SK-N-MC (cell line): ENCODE measurements at regions not wholly inside any gene's neighbourhood (a gene's known extent, or its start where the extent isn't known, plus 50 kb on each side); places are given as distances from the start of the nearest gene placed in this dataset.
"Not testable (repeated sequence)": the region's sequence is repeated elsewhere in the genome, so short reads cannot be mapped to it uniquely, and the experiment has no call there.

Experiments
- DNase-seq: peaks from one replicate; pipeline ENCODE4 v3.0.0-alpha.2; 2011; ENCODE audit warnings: low read depth, low spot score
- H3K27ac ChIP-seq: fragments of 200-600 bp; sonication (generic); 2 replicates; pipeline ENCODE4 v1.5.1; 2016; ENCODE audit warnings: mixed run types
- H3K36me3 ChIP-seq: fragments of 200-600 bp; sonication (generic); 2 replicates; pipeline ENCODE4 v1.6.1; 2017; ENCODE audit warnings: antibody characterized with exemption, low read length, mixed read lengths; ENCODE audit not compliant: insufficient read depth
- H3K4me3 ChIP-seq: fragments of 200-600 bp; sonication (generic); 2 replicates; pipeline ENCODE4 v1.5.1; 2016
- H3K9ac ChIP-seq: fragments of 200-600 bp; sonication (generic); 2 replicates; pipeline ENCODE4 v1.8.0; 2017; ENCODE audit warnings: mixed run types, mixed read lengths; ENCODE audit not compliant: insufficient read length
- H3K9me3 ChIP-seq: fragments of 200-600 bp; sonication (generic); 2 replicates; pipeline ENCODE4 v1.6.1; 2017; ENCODE audit warnings: low read depth, mild to moderate bottlenecking, antibody characterized with exemption, low read length, moderate library complexity, mixed read lengths
- EZH2 ChIP-seq: fragments of 200-600 bp; sonication (generic); IDR thresholded peaks from one replicate; pipeline ENCODE4 v1.6.1; 2017; ENCODE audit warnings: antibody characterized with exemption
- FOXP2 ChIP-seq: optimal IDR thresholded peaks from 2 replicates; pipeline ENCODE3; 2011; ENCODE audit warnings: mild to moderate bottlenecking, moderate library complexity; ENCODE audit not compliant: insufficient read depth; ENCODE audit errors: extremely low read length, control extremely low read depth
- POLR2AphosphoS5 ChIP-seq: IDR thresholded peaks from 2 replicates; pipeline ENCODE4 v1.6.1; 2012; ENCODE audit warnings: mild to moderate bottlenecking, low read depth, low read length, borderline replicate concordance

DNA sequence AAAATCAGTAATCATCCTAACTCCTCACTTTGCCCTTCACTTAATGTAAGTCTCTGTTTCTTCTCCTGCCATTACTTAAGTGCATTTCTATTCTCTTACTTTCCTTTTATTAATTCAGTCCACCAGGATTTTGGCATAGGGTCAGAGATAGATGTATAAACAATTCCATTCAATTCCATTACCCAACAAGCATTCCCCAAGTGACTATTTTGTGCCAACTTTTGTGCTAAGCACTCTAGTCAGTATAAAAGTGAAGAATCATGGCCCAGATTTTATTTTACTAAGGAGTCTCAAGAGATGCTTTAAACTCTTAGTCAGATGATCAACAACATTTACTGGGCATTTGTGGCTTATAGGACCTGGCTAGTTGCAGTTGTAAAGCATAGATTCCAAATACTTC is 159.3 kb downstream of the DMAC1 start:
- no peak for DNase-seq
- no peak for TF ChIP-seq POLR2AphosphoS5
- no peak for TF ChIP-seq FOXP2
- no peak for TF ChIP-seq EZH2
- H3K9ac ChIP-seq, result no peak overlapping the region
- H3K4me3 ChIP-seq, result no peak overlapping the region
- no peaks in the 10 kb centered on the region for H3K36me3 ChIP-seq
- H3K9me3 ChIP-seq, result no peaks in the 10 kb centered on the region
- no peak overlapping the region for H3K27ac ChIP-seq

DNA sequence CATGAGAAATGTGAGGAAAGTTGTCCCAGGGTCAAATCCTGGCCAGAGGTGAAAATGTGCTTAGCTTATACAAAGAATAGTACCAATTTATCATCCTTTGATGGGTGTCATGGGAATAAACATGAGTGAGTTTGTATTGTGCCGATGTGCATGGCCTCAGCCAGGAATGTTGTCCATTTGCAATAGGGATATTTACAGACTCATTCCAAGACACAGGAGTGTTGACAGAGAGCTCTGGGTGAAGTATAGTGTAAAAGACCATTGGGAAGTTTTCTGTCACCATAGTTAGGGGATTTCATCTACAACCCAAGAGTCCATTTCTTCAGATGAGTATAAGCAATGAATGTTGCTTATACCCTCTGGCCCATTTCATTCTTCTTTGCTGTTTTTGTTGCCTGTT is 160.1 kb downstream of the DMAC1 start:
- H3K36me3 ChIP-seq, result no peaks in the 10 kb centered on the region
- H3K27ac ChIP-seq, result no peak overlapping the region
- DNase-seq, result no peak
- no peaks in the 10 kb centered on the region for H3K9me3 ChIP-seq
- no peak overlapping the region for H3K9ac ChIP-seq
- TF ChIP-seq FOXP2 (no peak), EZH2 (no peak), POLR2AphosphoS5 (no peak)
- H3K4me3 ChIP-seq, result no peak overlapping the region

DNA sequence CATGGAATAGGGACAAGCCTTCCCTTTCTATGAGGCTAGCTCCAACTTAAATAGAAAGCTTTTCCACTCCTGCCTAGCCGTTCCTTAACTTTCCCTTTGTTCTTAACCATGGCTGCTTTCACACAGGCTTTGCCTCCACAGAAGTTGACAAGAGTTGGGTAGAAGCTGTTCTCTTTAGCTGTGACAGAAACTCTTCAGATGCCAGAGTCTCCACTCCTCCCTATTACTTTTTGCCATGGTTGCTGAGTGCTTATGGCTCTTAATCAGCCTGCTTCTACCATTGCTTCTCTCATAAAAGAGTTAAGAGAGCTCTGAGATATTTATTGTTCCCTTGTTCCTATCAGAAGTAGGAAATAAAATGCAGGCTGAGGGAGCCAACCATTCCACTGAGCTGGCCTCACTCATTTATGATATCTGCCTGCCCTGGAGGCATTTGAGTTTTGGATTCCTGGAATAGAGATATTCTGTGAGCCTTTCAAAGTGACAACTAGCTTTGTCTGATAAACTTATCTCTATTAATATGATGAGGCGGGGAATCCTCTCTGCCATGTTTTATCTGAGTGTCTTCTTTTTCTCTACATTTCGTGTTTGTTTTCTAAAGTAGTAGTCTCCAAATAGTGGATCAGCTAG is 162.6 kb downstream of the DMAC1 start:
- H3K27ac ChIP-seq, result no peak overlapping the region
- TF ChIP-seq FOXP2 (no peak), POLR2AphosphoS5 (no peak), EZH2 (no peak)
- DNase-seq, result no peak
- no peaks in the 10 kb centered on the region for H3K9me3 ChIP-seq
- no peak overlapping the region for H3K9ac ChIP-seq
- no peaks in the 10 kb centered on the region for H3K36me3 ChIP-seq
- H3K4me3 ChIP-seq, result no peak overlapping the region

DNA sequence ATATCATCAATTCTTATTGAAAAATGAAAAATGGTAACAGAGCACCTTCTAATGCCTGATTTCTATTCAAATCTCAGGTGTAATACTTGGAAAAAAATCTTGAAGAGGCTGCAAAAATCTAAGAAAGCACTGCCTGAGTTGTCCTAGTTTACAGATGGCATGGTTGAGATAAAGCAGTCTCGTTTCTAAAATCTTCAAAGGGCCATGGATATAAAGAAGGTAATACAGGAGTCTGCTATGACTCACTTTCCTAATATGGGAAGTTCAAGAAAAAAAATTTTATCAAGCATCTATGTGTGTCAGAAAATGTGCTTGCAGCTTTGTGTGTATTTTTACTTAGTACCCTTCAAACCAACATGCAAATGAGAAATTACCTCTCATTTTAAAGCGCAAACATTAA is 163.3 kb downstream of the DMAC1 start:
- Histone ChIP-seq H3K4me3 (no peak overlapping the region), H3K27ac (no peak overlapping the region), H3K9me3 (no peaks in the 10 kb centered on the region), H3K9ac (no peak overlapping the region), H3K36me3 (no peaks in the 10 kb centered on the region)
- no peak for DNase-seq
- TF ChIP-seq POLR2AphosphoS5, result no peak
- TF ChIP-seq EZH2, result no peak
- no peak for TF ChIP-seq FOXP2

DNA sequence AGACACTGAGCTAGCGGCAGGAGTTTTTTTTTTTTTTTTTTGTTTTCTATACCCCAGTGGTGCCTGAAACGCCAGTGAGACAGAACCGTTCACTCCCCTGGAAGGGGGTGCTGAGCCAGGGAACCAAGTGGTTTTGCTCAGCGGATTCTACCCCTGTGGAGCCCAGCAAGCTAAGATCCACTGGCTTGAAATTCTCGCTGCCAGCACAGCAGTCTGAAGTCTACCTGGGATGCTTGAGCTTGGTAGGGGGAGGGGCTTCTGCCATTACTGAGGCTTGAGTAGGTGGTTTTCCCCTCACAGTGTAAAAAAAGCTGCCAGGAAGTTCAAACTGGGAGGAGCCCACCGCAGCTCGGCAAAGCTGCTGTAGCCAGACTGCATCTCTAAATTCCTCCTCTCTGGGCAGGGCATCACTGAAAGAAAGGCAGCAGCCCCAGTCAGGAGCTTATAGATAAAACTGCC is 173.0 kb downstream of the DMAC1 start:
- not testable (repeated sequence) for H3K9me3 ChIP-seq, H3K9ac ChIP-seq, H3K36me3 ChIP-seq, H3K4me3 ChIP-seq, DNase-seq, H3K27ac ChIP-seq

DNA sequence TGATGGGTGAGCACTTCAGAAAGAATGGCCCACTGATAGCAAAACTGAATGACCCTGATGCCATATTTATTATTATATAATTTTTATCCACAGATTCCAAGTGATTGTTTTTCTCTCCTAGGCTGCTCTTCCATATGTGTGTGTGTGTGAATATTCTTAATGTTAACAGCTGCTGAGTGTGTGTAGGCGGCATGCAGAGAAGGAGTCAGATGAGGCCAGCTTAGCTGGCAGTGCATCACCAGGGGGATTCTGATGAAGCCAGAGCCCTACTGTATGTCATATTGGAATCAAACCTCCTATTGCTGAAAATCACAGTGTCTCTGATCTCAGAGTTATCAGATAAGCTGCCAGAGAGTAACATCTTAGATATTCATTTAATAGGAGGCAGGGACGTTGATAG is 177.1 kb downstream of the DMAC1 start:
- Histone ChIP-seq H3K4me3 (no peak overlapping the region), H3K27ac (no peak overlapping the region)

DNA sequence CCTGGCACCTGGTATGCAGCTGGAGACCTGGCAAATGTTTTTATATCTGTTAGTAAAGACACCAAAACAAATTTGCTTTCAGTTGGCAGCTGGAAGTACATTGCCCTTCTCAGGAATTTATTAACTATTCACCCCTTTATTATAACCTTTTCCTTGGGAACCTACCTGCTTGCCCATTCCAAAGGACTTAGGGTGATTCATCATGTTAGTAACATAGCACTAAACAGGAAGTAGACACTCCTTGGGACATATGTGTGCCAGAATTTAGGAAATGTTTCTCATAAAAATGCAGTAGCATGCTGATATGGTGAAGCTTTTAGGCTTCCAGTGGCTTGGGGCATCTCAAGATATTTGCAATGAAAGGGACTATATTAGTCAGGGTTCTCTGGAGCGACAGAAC is 184.2 kb downstream of the DMAC1 start:
- TF ChIP-seq EZH2 (no peak), POLR2AphosphoS5 (no peak), FOXP2 (no peak)
- Histone ChIP-seq H3K4me3 (no peak overlapping the region), H3K27ac (no peak overlapping the region), H3K36me3 (no peaks in the 10 kb centered on the region), H3K9ac (no peak overlapping the region), H3K9me3 (no peaks in the 10 kb centered on the region)
- no peak for DNase-seq

More for the DNA sequence above, 177.1 kb downstream of the DMAC1 start:
- TF ChIP-seq FOXP2 (no peak), POLR2AphosphoS5 (no peak), EZH2 (no peak)
- Histone ChIP-seq H3K36me3 (no peaks in the 10 kb centered on the region), H3K9ac (no peak overlapping the region), H3K9me3 (no peaks in the 10 kb centered on the region)
- DNase-seq, result no peak

DNA sequence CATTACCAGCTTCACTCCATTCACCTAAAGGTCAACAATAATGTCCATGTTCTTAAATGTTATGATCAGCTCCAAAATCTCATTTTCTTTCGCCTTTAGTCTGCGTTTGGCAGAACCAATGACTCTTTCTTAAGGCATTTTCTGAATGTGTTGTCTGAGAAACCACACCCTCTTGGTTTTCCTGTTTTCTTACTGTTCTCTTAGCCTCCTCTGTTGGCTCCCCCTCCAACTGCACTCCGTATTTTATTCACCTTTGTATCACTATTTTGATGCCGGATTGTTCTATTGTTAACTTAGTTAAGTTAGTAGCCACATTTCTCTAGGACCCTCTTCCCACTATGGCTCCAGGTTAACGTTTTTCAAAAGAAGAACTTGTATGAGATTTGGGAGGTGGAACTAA is 185.6 kb downstream of the DMAC1 start:
- no peak for DNase-seq
- TF ChIP-seq EZH2, result no peak
- Histone ChIP-seq H3K27ac (no peak overlapping the region), H3K9ac (no peak overlapping the region), H3K4me3 (no peak overlapping the region), H3K9me3 (no peaks in the 10 kb centered on the region), H3K36me3 (no peaks in the 10 kb centered on the region)

DNA sequence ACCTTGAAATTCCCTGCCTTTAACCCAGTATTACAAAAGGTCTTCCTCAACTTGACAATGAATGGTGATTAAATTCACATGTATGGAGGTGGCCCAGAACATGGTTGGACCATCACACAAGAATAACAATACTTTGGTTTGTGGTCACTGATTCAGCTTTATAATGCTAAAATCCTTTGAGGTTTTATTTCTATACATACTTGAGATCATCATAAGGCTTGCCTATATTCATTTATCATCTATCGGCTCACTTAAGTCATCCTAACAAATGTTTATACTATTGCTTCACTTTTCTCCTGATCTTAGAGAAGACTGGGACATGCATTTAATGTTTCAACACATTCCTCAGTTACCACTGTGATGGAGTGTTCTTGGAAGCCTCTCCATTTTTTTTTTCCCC is 191.3 kb downstream of the DMAC1 start:
- DNase-seq, result no peak
- no peak overlapping the region for H3K4me3 ChIP-seq
- no peak overlapping the region for H3K9ac ChIP-seq
- no peaks in the 10 kb centered on the region for H3K36me3 ChIP-seq
- H3K9me3 ChIP-seq, result no peaks in the 10 kb centered on the region
- H3K27ac ChIP-seq, result no peak overlapping the region
- TF ChIP-seq FOXP2, result no peak
- no peak for TF ChIP-seq EZH2
- no peak for TF ChIP-seq POLR2AphosphoS5

DNA sequence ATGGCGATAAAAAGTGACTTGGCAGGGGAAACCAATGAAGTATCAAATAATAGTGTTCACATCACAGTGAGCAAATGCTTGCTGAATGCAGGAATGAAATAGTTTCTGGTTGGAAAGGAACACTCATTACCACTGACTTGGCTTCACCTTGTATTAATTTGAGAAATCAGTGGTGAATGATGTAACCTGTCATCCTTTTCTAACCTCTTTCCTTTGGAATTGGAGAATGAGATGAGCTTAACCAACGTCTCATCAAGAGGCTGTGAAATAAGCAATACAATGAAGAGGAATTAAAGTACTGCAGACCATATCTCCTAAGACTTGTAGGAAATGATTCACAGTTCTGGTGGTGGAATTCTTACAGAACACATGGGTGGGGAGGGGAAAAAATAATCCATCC is 192.2 kb downstream of the DMAC1 start:
- no peak for DNase-seq
- H3K36me3 ChIP-seq, result no peaks in the 10 kb centered on the region
- no peak for TF ChIP-seq EZH2

More for the DNA sequence above, 192.2 kb downstream of the DMAC1 start:
- no peaks in the 10 kb centered on the region for H3K9me3 ChIP-seq
- no peak overlapping the region for H3K4me3 ChIP-seq
- no peak overlapping the region for H3K27ac ChIP-seq
- H3K9ac ChIP-seq, result no peak overlapping the region
